Transverse colon (tissue), 4 donors: ENCODE measurements at regions not wholly inside any gene's neighbourhood (a gene's known extent, or its start where the extent isn't known, plus 50 kb on each side); places are given as distances from the start of the nearest gene placed in this dataset.

Experiments used
- DNase-seq: peaks from one replicate; pipeline ENCODE4 v3.0.0-alpha.2; 2019
- H3K27ac ChIP-seq, 4 donors: fragments of 200-600 bp; sonication (generic); 2 replicates each; pipeline ENCODE4 v1.5.1; 2016 to 2018; ENCODE audit warnings: inconsistent platforms in 4 of 4
- H3K27me3 ChIP-seq: fragments of 200-600 bp; sonication (generic); 2 replicates; pipeline ENCODE4 v1.5.1; 2017; ENCODE audit warnings: inconsistent platforms
- H3K36me3 ChIP-seq, 4 donors: fragments of 200-600 bp; sonication (generic); 2 replicates each; pipeline ENCODE4 v1.5.1; 2017 to 2019; ENCODE audit warnings: inconsistent platforms in 4 of 4
- H3K4me1 ChIP-seq, 4 donors: fragments of 200-600 bp; sonication (generic); 2 replicates each; pipeline ENCODE4 v1.5.1; 2017 to 2020; ENCODE audit warnings: inconsistent platforms in 4 of 4
- H3K4me3 ChIP-seq, 4 donors: fragments of 200-600 bp; sonication (generic); 1 replicate in 1 of 4; 2 replicates in 3 of 4; pipeline versions ENCODE4 v1.5.1 to v1.6.1; 2017 to 2019; ENCODE audit warnings: inconsistent platforms in 4 of 4
- H3K9me3 ChIP-seq, 2 donors: fragments of 200-600 bp; sonication (generic); 2 replicates each; pipeline ENCODE4 v1.5.1; 2017 to 2019; ENCODE audit warnings: inconsistent platforms in 2 of 2
- CTCF ChIP-seq, 5 experiments: fragments of 200-600 bp in 3 of 5; fragments of 450-650 bp in 2 of 5; sonication (generic) in 3 of 5; IDR thresholded peaks; 1 replicate in 2 of 5; 2 replicates in 3 of 5; pipeline ENCODE4 v1.5.1; 2016 to 2017; ENCODE audit warnings: antibody characterized with exemption in 5 of 5, inconsistent platforms in 3 of 5, mild to moderate bottlenecking in 2 of 5, moderate library complexity in 1 of 5
- EP300 ChIP-seq: sonication (generic); formaldehyde crosslinking; IDR thresholded peaks from one replicate; pipeline ENCODE4 v1.6.1; 2017; ENCODE audit warnings: antibody characterized with exemption, low read depth
- POLR2A ChIP-seq: fragments of 450-650 bp; IDR thresholded peaks from one replicate; pipeline ENCODE4 v1.6.1; 2016; ENCODE audit warnings: antibody characterized with exemption, mild to moderate bottlenecking, moderate library complexity
- POLR2AphosphoS5 ChIP-seq, 3 donors: sonication (generic); formaldehyde crosslinking; IDR thresholded peaks; one replicate each; pipeline ENCODE4 v1.6.1; 2016; ENCODE audit warnings: antibody characterized with exemption in 3 of 3
- WGBS, 2 donors: methylation state at CpG; one replicate each; pipeline ENCODE4 v1.1.5; 2018; ENCODE audit warnings: low coverage in 1 of 2; 5-methylcytosine and 5-hydroxymethylcytosine counted together
- in situ Hi-C, 4 donors: fragments of 200-750 bp; cut with MboI; loops; one replicate each; pipeline versions ENCODE4 v1.15.0 to v1.15.1; 2017; ENCODE audit warnings: low sequenced_read_pairs in 3 of 4, low pct_ligation_motif_present in 1 of 4, low pct_unique_long_range_greater_than_20kb in 1 of 4
- intact Hi-C: fragments of 100-400 bp; cut with DNase I; formaldehyde crosslinking; loops from one replicate; pipeline ENCODE4 v1.15.1; 2023; ENCODE audit warnings: low total_unique reads

DNA sequence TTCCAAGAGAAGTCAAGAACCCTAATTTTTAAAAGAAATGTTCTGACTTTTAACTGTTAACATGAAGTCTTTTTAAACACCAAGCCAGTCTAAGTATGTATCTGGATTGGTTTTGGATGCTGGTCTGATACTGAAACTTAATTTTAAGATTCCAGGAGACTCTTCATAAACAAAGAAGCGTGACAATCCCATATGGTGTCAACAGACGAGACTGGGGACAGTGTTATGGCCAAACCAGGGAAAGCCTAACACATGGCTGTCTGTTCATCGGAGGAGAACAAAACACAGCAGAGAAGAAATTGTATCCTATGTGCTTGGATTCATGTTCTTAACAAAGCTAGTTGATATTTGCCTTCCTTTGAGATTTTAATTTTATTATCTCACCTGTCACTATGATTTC, 80.5 kb upstream of the UPP2 start:
- no peak for DNase-seq
- Histone ChIP-seq H3K27me3 (no peaks in the 10 kb centered on the region), H3K4me1 (no peaks in the 10 kb centered on the region), H3K36me3 (no peaks in the 10 kb centered on the region), H3K9me3 (no peaks in the 10 kb centered on the region), H3K27ac (no peak overlapping the region), H3K4me3 (no peak overlapping the region)
- 81 to 83% methylated on average over 1 to 3 of the region's 3 CpGs for WGBS, 2 donors
- in situ Hi-C loops, result loop anchor here in 3 of 4 donors (5.0 to 25.0 kb wide), 6 partner anchors 259 to 726 kb away; partner anchors contain the start of gene ERMN (in 1 of the 3)
- intact Hi-C loops, result no loop called here
- TF ChIP-seq POLR2A, result no peak
- no peak for TF ChIP-seq EP300

DNA sequence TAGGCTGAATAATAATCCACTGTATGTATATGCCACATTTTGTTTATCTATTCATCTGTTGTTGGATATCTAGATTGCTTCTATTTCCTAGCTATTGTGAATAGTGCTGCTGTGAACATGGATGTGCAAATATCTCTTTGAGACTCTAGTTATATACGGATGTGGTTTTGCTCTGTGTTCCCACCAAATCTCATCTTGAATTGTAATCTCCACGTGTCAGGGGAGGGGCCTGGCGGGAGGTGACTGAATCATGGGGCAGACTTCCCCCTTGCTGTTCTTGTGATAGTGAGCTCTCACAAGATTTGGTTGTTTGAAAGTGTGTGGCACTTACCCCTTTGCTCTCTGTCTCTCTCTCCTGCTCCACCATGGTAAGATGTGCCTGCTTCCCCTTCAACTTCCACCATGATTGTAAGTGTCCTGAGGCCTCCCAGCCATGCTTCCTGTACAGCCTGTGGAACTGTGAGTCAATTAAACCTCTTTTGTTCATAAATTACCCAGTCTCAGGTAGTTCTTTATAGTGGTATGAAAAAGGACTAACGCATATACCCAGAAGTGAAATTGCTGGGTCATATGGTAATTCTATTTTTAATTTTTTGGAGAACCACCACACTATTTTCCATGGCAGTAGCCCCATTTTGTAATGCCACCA, 86.1 kb upstream of the UPP2 start:
- H3K9me3 ChIP-seq, result no peaks in the 10 kb centered on the region
- no peak overlapping the region for H3K4me3 ChIP-seq
- no peaks in the 10 kb centered on the region for H3K36me3 ChIP-seq
- H3K27ac ChIP-seq, result no peak overlapping the region
- no peak for TF ChIP-seq EP300
- no peak for TF ChIP-seq POLR2AphosphoS5 (IDR thresholded peaks at IDR 0.05)
- TF ChIP-seq POLR2A, result no peak
- no peak for TF ChIP-seq CTCF (IDR thresholded peaks at IDR 0.05)
- no peaks in the 10 kb centered on the region for H3K4me1 ChIP-seq
- DNase-seq, result no peak
- intact Hi-C loops (loop anchor here (10.0 kb wide), 1 partner anchor 521 kb away; no protein-coding TSS in a partner anchor), in situ Hi-C loops (loop anchor here in 3 of 4 donors (10.0 to 25.0 kb wide), 5 partner anchors 253 to 703 kb away; partner anchors contain the start of gene ERMN (in 1 of the 3))
- WGBS, 2 donors, result 75 to 76% methylated on average over 2 to 4 of the region's 4 CpGs
- no peaks in the 10 kb centered on the region for H3K27me3 ChIP-seq

DNA sequence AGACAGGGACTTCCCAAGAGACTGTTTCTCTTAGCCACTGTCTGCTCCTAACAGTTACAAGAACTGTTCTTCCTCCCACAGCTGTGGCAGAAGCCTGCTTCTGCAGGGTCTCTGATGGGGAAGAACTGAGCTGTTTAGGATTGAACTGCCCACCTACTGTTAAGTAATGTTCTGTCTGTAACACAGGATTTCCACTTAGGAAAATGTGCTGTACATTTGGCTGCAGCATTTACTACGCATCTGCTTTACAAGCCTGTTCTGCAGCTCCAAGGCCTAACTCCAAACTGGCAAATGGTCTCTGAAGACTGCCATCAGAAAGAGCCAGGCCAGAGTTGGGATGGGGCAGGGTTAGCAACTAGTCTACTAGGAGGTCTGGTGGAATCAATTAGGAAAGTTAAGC, 87.8 kb upstream of the UPP2 start:
- H3K9me3 ChIP-seq, result no peaks in the 10 kb centered on the region
- in situ Hi-C loops (loop anchor here (5.0 to 25.0 kb wide), 6 partner anchors 252 to 702 kb away; partner anchors contain the start of gene ERMN (in 1 of the 4)), intact Hi-C loops (loop anchor here (5.0 to 10.0 kb wide), 2 partner anchors 237 to 519 kb away; no protein-coding TSS in a partner anchor)
- 82% methylated on average over 1 of the region's 1 CpG; no CpG with 5 or more reads in 1 of the 2 donors for WGBS, 2 donors
- no peak overlapping the region for H3K27ac ChIP-seq
- H3K4me3 ChIP-seq, result no peak overlapping the region
- H3K27me3 ChIP-seq, result no peaks in the 10 kb centered on the region
- no peak for DNase-seq
- no peak for TF ChIP-seq POLR2AphosphoS5 (IDR thresholded peaks at IDR 0.05)
- peaks cover 0 to 4% (median 0%) of the 10 kb centered on the region in 4 donors for H3K4me1 ChIP-seq
- H3K36me3 ChIP-seq, result no peaks in the 10 kb centered on the region

DNA sequence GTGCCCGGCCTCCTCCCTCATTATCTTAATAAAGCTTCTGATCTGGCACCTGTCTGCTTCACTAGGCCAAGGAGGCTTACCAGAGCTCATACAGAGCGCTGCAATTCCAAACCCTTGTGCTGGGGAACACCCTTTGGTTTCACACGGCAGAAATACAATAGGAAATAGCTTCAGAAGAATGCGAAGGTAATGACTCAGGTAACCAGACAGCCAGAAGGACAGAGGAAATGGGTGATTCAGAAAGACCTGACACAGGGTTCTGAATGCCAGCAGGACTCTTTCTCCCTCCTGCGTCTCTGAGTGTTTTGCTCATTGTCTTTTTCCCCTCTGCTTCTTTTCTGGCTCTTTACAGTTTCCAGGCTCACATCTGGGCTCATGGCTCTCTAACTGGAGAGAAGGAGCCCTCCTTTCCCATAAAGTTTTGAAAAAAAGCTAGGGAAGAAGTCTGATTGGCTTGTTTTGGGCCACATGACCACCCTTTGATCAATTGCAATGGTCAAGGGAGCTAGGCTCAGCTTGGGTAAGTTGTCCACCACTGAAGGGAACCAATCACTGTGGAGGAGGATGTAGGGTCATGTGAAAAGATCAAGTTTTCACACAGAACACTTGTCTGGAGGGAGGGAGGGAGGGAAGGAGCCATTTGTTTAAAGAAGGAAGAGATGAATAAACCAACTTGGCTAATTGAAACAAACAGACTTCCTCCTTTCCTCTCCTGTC, 90.5 kb upstream of the UPP2 start:
- in situ Hi-C loops (loop anchor here (5.0 to 25.0 kb wide), 6 partner anchors 249 to 699 kb away; partner anchors contain the start of gene ERMN (in 1 of the 4)), intact Hi-C loops (loop anchor here (5.0 to 10.0 kb wide), 2 partner anchors 234 to 516 kb away; no protein-coding TSS in a partner anchor)
- 56 to 79% methylated on average over 3 to 5 of the region's 5 CpGs for WGBS, 2 donors
- no peak overlapping the region for H3K4me3 ChIP-seq
- H3K27me3 ChIP-seq, result no peaks in the 10 kb centered on the region
- DNase-seq, result no peak
- H3K36me3 ChIP-seq, result no peaks in the 10 kb centered on the region
- H3K9me3 ChIP-seq, result no peaks in the 10 kb centered on the region
- no peak overlapping the region for H3K27ac ChIP-seq
- TF ChIP-seq CTCF (IDR thresholded peaks at IDR 0.05) (no peak), POLR2AphosphoS5 (IDR thresholded peaks at IDR 0.05) (no peak), EP300 (no peak), POLR2A (no peak)
- H3K4me1 ChIP-seq, result peaks cover 0 to 4% (median 0%) of the 10 kb centered on the region in 4 donors

DNA sequence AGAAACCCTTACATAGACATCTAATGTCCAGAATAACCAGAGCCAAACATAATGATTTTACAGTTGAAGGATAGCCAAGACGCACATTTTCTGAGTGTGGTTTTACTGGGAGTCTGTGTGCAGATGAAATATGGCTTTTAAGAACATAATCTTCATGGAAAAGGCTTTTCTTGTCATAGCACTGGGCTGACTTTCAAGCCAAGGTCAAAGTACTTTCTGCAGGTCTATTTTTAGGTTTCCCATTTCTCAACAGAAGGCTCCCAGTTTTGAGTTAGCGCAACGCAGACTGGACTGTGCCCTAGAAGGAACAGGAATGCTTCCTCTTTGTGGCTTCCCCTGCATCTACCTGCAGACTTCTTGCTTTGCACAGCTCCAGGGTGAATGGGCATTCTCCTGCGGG, 92.3 kb upstream of the UPP2 start:
- peaks cover 0 to 4% (median 0%) of the 10 kb centered on the region in 4 donors for H3K4me1 ChIP-seq
- WGBS, 2 donors, result 51 to 86% methylated on average over 1 to 4 of the region's 4 CpGs
- intact Hi-C loops (no loop called here), in situ Hi-C loops (loop anchor here (5.0 to 25.0 kb wide), 8 partner anchors 232 to 715 kb away; partner anchors contain the start of gene ERMN (in 1 of the 4))
- no peak overlapping the region for H3K4me3 ChIP-seq
- no peaks in the 10 kb centered on the region for H3K27me3 ChIP-seq
- no peak overlapping the region for H3K27ac ChIP-seq
- no peaks in the 10 kb centered on the region for H3K36me3 ChIP-seq
- TF ChIP-seq POLR2A (no peak), CTCF (IDR thresholded peaks at IDR 0.05) (no peak), POLR2AphosphoS5 (IDR thresholded peaks at IDR 0.05) (no peak)
- no peaks in the 10 kb centered on the region for H3K9me3 ChIP-seq
- DNase-seq, result no peak
